GM21423 (cell line): ENCODE measurements at regions not wholly inside any gene's neighbourhood (a gene's known extent, or its start where the extent isn't known, plus 50 kb on each side); places are given as distances from the start of the nearest gene placed in this dataset.

ENCODE experiments used
- ATAC-seq: cut with Tn5 transposase; IDR thresholded peaks from one replicate; pipeline ENCODE4 v1.9.1; 2021; ENCODE audit warnings: mild to moderate bottlenecking, moderate library complexity; ENCODE audit not compliant: unreplicated experiment

- no peak for ATAC-seq
These were observed 389.8 kb upstream of the LRRC4C start for GRCh38 chr11:41849250-41849649.

DNA sequence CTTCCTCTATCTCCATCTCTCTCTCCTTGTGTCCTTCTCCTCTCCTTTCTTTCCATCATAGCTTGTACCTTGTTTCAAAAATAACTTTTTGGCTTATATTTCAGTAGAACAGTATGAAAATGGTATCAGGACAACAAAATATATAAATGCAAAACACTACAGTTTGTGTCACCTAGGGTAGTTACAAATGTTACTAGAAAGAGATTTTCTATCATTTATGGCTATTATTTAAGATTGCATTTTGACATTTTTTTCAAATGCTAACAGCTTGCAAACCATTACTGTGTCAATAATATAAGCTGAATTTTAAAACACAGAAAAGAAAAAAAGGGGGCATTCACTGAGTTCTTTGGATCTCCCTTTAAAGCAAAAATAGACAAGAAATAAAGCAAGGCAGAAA is 392.3 kb upstream of the LRRC4C start:
- ATAC-seq: no peak

DNA sequence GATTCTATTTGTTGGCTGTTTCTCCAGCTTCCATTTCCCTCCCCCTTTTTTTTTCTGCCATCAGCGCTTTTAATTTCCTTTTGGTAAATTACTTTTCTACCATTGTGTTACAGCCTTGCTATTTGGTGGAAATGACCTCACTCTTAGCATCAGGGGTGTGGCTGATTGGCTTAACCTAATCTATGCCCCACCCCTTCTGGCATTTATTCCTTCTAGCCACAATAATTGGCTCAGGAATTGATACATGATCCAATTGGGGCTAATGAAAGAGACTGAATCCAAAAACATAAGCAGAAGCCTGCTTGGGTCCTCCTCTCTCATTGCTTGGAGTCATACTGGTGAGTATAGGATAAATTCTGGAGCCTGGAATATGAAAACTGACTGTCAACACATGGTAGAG is 402.4 kb upstream of the LRRC4C start:
- no peak for ATAC-seq

- no peak for ATAC-seq
These were observed 407.1 kb upstream of the LRRC4C start for GRCh38 chr11:41866525-41866924.

- ATAC-seq: no peak
These were observed 409.2 kb upstream of the LRRC4C start for GRCh38 chr11:41868606-41869005.

GRCh38 chr11:41872426-41872825 is 413.0 kb upstream of the LRRC4C start:
- ATAC-seq: no peak

- no peak for ATAC-seq
These were observed 413.4 kb upstream of the LRRC4C start for GRCh38 chr11:41872870-41873269.

GRCh38 chr11:41878095-41878494 is 418.6 kb upstream of the LRRC4C start:
- no peak for ATAC-seq

- no peak for ATAC-seq
These were observed 419.8 kb upstream of the LRRC4C start for GRCh38 chr11:41879214-41879613.

DNA sequence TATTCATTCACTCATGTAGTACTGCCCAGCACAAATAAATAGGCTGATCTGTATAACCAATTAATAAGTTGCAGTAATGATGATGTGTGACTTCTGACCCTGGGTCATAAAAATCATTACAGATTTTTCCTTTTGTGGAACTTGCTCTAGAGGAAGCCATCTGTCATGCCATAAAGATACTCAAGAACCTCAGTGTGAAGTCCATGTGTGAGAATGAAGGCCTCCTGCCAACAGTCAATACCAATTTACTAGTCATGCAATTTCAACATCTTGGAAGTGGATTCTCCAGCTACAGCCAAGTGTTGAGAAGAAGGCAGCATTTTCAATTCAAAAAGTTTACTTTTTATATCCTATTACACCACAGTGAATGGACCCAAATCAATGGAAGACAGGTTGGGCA is 435.6 kb upstream of the LRRC4C start:
- no peak for ATAC-seq

DNA sequence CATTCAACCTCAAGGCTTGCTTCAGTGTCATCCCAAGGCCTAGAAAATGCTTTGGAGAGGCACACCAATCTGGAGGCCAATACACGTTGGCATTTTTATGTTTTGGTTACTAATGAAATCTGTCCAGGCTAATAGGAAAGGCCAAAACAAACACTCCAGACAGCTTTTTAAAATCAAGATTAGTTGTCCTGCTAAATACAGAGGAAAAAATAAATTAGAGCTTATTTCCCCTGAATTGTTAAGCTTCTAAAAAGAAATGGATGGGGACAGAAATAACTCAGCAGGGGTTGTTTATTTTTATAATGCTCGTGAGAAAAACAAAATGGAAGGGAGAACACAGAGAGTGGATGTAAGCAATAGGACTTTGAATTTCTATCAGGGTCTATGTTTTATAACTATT is 438.5 kb upstream of the LRRC4C start:
- no peak for ATAC-seq

GRCh38 chr11:41917900-41918299 is 458.4 kb upstream of the LRRC4C start:
- no peak for ATAC-seq

DNA sequence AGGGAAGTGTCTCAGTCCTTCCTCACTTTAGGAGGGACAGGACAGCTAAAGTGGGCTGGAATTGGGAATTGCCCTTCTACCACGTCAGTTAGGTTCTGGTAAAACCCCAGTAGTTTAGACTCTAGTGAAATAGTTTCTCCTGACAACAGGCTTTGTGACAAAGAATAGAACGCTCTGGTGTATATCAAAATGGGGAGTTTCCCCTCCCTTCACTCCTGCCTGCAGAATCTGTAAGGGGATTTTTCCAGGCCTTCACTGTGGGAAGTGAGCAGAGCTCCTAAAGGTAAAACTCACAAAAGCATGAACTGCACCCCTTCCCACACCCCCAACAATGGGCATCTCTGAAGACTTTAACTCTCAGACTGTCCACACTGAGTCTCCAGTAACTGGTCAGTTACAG is 460.9 kb upstream of the LRRC4C start:
- ATAC-seq: no peak

GRCh38 chr11:41921746-41922390 is 462.4 kb upstream of the LRRC4C start:
- no peak for ATAC-seq

DNA sequence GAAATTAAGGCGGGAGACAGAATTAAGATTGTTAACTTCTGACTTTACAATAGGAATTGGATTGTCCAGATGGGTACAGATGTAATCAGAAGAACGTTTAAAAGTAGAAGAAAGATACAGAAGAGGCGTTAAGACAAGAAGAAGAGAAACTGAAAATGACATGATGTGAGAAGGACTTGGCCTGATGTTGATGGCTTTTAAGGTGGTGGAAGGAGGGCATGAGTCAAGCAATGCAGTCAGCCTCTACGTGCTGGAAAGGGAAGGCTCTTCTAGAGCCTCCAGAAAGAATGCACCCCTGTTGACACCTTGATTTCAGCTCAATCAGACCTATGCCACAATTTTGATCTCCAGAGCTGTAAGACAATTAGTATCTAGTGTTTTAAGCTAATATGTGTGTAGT is 466.9 kb upstream of the LRRC4C start:
- no peak for ATAC-seq

DNA sequence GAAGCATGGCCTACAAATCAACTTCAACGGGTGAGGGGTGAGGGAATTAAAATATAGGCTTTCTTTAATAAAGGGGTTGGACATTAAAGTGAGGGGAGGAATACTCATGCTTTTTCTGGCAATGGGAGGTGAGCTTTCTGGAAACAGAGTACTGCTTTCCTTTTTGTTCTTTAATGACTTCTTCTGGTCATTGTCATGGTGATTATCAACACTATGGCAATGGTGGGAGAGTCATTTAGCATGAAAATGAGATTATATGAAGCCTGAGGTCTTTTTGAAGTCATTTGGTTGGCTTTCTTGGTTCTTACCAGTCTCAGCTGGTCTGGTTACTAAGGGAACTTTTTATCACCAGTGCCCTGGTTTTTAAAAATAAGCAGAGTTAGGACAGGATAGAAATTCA is 475.8 kb upstream of the LRRC4C start:
- no peak for ATAC-seq

GRCh38 chr11:41935795-41936194 is 476.3 kb upstream of the LRRC4C start:
- ATAC-seq: no peak

GRCh38 chr11:41943656-41944055 is 484.2 kb upstream of the LRRC4C start:
- no peak for ATAC-seq

DNA sequence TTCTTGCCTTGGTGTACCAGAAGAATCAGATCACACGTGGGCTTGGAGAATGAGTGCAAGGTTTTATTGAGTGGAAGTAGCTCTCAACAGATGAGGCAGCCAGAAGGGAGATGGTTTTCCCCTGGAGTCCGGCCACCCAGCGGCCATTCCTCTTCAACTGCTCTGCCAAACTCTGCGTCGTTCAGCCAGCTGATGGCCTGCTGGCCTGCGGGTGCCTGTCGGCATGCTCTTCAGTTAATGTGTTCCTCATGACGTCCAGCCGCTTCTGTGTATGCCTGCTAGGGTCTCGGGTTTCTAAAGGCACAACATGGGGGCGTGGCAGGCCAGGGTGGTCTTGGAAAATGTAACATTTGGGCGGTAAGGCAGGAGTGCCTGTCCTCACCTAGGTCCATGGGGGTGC is 487.9 kb upstream of the LRRC4C start:
- ATAC-seq: no peak

DNA sequence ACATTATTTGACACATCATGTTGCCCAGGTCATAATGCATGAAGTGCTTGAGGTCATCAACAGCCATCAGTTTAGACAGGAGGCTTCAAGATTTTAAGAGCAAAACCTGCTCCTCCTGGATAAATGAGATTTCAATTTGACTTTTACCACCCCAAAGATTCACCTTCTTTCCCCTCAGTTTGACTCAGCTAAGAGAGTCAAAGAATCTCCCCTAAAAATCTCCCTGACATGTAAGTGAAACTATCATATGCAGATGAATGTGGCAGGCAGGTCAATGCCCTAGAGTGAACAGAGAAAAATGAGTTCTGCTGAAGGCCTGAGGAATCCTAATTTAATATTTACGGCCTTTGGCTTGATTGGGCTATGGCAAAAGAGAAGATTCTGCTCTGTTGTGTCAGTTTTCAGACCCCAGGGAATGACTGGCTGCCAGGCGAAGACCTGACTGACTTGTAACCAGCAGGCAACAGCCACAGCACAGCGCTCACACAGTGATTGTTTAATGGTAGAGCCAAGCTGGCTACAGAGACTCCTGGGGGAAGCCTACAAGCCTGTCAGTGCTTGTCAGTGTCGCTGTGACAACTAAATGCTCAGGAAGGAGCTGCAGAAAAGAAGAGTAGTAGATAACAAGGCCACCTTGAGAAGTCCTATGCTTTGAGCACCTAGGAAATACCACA is 491.2 kb upstream of the LRRC4C start:
- no peak for ATAC-seq

- ATAC-seq: no peak
These were observed 494.6 kb upstream of the LRRC4C start for GRCh38 chr11:41954034-41954433.

DNA sequence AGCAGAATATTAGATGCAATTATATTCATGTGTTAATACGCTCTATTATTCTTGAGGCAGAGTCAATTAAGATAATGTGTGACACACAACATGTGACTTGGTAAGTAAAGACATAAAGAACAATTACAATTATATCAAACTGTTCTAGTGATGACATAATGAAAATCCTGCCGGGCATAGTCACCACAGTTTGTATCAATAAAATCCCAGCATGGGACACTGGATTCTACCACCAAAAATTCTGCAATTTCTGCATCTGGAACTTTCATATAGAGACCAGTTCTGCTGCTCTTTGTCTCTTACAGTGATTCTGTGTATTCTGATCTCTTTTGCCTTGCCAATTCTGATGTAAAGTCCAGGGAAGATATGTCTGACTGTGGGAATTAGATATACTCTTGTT is 495.6 kb upstream of the LRRC4C start:
- no peak for ATAC-seq
